ACHN (cell line): ENCODE measurements at regions not wholly inside any gene's neighbourhood (a gene's known extent, or its start where the extent isn't known, plus 50 kb on each side); places are given as distances from the start of the nearest gene placed in this dataset.
"Not testable (repeated sequence)": the region's sequence is repeated elsewhere in the genome, so short reads cannot be mapped to it uniquely, and the experiment has no call there.

Experiments
- DNase-seq: peaks from one replicate; pipeline ENCODE4 v3.0.0-alpha.2; 2015
- in situ Hi-C: cut with HindIII; loops from 2 replicates; pipeline ENCODE4 v1.10.0; 2017; ENCODE audit warnings: low sequenced_read_pairs, low pct_ligation_motif_present, low pct_unique_long_range_greater_than_20kb

GRCh38 chrX:43450355-43450754 is 205.7 kb upstream of the MAOA start:
- in situ Hi-C loops, result no loop called here
- DNase-seq, result no peak

GRCh38 chrX:43451976-43452686 is 204.0 kb upstream of the MAOA start:
- in situ Hi-C loops, DNase-seq: not testable (repeated sequence)

- DNase-seq, result no peak
- in situ Hi-C loops, result no loop called here
These were observed 200.0 kb upstream of the MAOA start for GRCh38 chrX:43456063-43456462.

GRCh38 chrX:43456906-43457305 is 199.2 kb upstream of the MAOA start:
- no peak for DNase-seq
- in situ Hi-C loops, result no loop called here

GRCh38 chrX:43467608-43468234 is 188.4 kb upstream of the MAOA start:
- no peak for DNase-seq
- in situ Hi-C loops, result no loop called here

- in situ Hi-C loops, result no loop called here
- no peak for DNase-seq
These were observed 186.6 kb upstream of the MAOA start for GRCh38 chrX:43469391-43470054.

GRCh38 chrX:43474321-43474720 is 181.8 kb upstream of the MAOA start:
- DNase-seq, result peak; percentile 12
- in situ Hi-C loops, result no loop called here

- no peak for DNase-seq
- in situ Hi-C loops, result no loop called here
These were observed 177.0 kb upstream of the MAOA start for GRCh38 chrX:43479070-43479469.

- DNase-seq, result no peak
- in situ Hi-C loops, result no loop called here
These were observed 176.2 kb upstream of the MAOA start for GRCh38 chrX:43479850-43480249.

GRCh38 chrX:43481576-43481975 is 174.5 kb upstream of the MAOA start:
- in situ Hi-C loops, result no loop called here
- DNase-seq, result no peak

GRCh38 chrX:43493756-43494155 is 162.3 kb upstream of the MAOA start:
- in situ Hi-C loops, result no loop called here
- DNase-seq, result no peak

GRCh38 chrX:43500246-43500645 is 155.9 kb upstream of the MAOA start:
- DNase-seq, result no peak
- in situ Hi-C loops, result no loop called here

GRCh38 chrX:43500996-43501694 is 155.0 kb upstream of the MAOA start:
- in situ Hi-C loops, result no loop called here
- no peak for DNase-seq

GRCh38 chrX:43504394-43504793 is 151.7 kb upstream of the MAOA start:
- no peak for DNase-seq
- in situ Hi-C loops, result no loop called here

GRCh38 chrX:43505769-43506168 is 150.3 kb upstream of the MAOA start:
- DNase-seq, result no peak
- in situ Hi-C loops, result no loop called here

- in situ Hi-C loops, result no loop called here
These were observed 147.4 kb upstream of the MAOA start for GRCh38 chrX:43508694-43509093.

GRCh38 chrX:43510209-43510608 is 145.9 kb upstream of the MAOA start:
- in situ Hi-C loops, result no loop called here
- DNase-seq, result no peak

More at GRCh38 chrX:43508694-43509093, 147.4 kb upstream of the MAOA start:
- no peak for DNase-seq

GRCh38 chrX:43513085-43513484 is 143.0 kb upstream of the MAOA start:
- DNase-seq, result no peak
- in situ Hi-C loops, result no loop called here

GRCh38 chrX:43514820-43515219 is 141.3 kb upstream of the MAOA start:
- no peak for DNase-seq
- in situ Hi-C loops, result no loop called here
